Esophagus muscularis mucosa (tissue), 4 donors: ENCODE measurements at regions not wholly inside any gene's neighbourhood (a gene's known extent, or its start where the extent isn't known, plus 50 kb on each side); places are given as distances from the start of the nearest gene placed in this dataset.

Experiments used
- DNase-seq: peaks from one replicate; pipeline ENCODE4 v3.0.0-alpha.2; 2017; ENCODE audit errors: extremely low spot score
- H3K27ac ChIP-seq, 4 donors: fragments of 200-600 bp; sonication (generic); replicated peaks in 1 of 4; 1 replicate in 3 of 4; 2 replicates in 1 of 4; pipeline ENCODE4 v1.5.1; 2016 to 2019; ENCODE audit warnings: mild to moderate bottlenecking in 1 of 4
- H3K27me3 ChIP-seq, 4 donors: fragments of 200-600 bp; sonication (generic); one replicate each; pipeline versions ENCODE4 v1.5.1 to v1.6.0; 2016 to 2019
- H3K36me3 ChIP-seq, 4 donors: fragments of 200-600 bp; sonication (generic); one replicate each; pipeline ENCODE4 v1.5.1; 2016 to 2019
- H3K4me1 ChIP-seq, 4 donors: fragments of 200-600 bp; sonication (generic); one replicate each; pipeline ENCODE4 v1.5.1; 2016 to 2019
- H3K4me3 ChIP-seq, 4 donors: fragments of 200-600 bp; sonication (generic); 1 replicate in 2 of 4; 2 replicates in 2 of 4; pipeline ENCODE4 v1.5.1; 2016 to 2019; ENCODE audit warnings: mild to moderate bottlenecking in 4 of 4, moderate library complexity in 1 of 4
- H3K9me3 ChIP-seq, 4 donors: fragments of 200-600 bp; sonication (generic); 1 replicate in 3 of 4; 2 replicates in 1 of 4; pipeline ENCODE4 v1.5.1; 2016 to 2019
- CTCF ChIP-seq, 3 experiments: fragments of 200-600 bp in 2 of 3; fragments of 450-650 bp in 1 of 3; sonication (generic) in 2 of 3; IDR thresholded peaks; one replicate each; pipeline ENCODE4 v1.5.1; 2017 to 2019; ENCODE audit warnings: antibody characterized with exemption in 3 of 3, mild to moderate bottlenecking in 2 of 3, moderate library complexity in 1 of 3
- EP300 ChIP-seq: sonication (generic); formaldehyde crosslinking; IDR thresholded peaks from one replicate; pipeline ENCODE4 v1.6.1; 2017; ENCODE audit warnings: antibody characterized with exemption
- POLR2A ChIP-seq: fragments of 450-650 bp; IDR thresholded peaks from one replicate; pipeline ENCODE4 v1.6.1; 2017; ENCODE audit warnings: antibody characterized with exemption, moderate library complexity, mild to moderate bottlenecking, low read depth
- POLR2AphosphoS5 ChIP-seq, 2 donors: sonication (generic); formaldehyde crosslinking; IDR thresholded peaks; one replicate each; pipeline ENCODE4 v1.6.1; 2017; ENCODE audit warnings: antibody characterized with exemption in 2 of 2
- WGBS: methylation state at CpG from one replicate; pipeline ENCODE4 v1.1.5; 2018; 5-methylcytosine and 5-hydroxymethylcytosine counted together
- intact Hi-C: fragments of 100-400 bp; cut with DNase I; formaldehyde crosslinking; loops from one replicate; pipeline ENCODE4 v1.15.1; 2023

DNA sequence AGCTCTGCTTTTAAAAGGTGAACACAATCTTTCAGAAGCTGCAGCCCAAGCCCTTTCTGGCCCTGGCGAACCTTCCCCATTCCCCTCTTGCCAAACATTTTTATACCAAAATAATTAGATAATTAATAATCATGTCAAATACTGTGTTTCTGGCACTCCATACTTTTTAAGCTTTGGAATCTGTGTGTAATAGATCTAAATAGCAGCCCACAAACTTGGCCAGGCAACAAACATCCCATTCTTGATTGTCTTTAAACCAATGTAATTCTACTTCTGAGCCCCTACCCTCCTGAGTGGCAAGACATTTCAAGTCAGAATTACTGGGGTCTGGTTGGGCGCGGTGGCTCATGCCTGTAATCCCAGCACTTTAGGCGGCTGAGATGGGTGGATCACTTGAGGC, 137.7 kb downstream of the NAV1 start:
- WGBS = 67% methylated on average over 4 of the region's 4 CpGs
- Histone ChIP-seq H3K27me3 (no peaks in the 10 kb centered on the region), H3K27ac (peak overlapping the region; percentile 38 to 72 (median 52)), H3K4me1 (peaks cover 36 to 52% (median 44%) of the 10 kb centered on the region in 4 donors), H3K4me3 (peak overlapping the region in 1 of 4 donors; percentile 3), H3K36me3 (no peaks in the 10 kb centered on the region), H3K9me3 (no peaks in the 10 kb centered on the region)
- no peak for DNase-seq
- intact Hi-C loops = no loop called here
- TF ChIP-seq POLR2AphosphoS5 (IDR thresholded peaks at IDR 0.05) (no peak), EP300 (no peak), CTCF (IDR thresholded peaks at IDR 0.05) (no peak), POLR2A (no peak)

DNA sequence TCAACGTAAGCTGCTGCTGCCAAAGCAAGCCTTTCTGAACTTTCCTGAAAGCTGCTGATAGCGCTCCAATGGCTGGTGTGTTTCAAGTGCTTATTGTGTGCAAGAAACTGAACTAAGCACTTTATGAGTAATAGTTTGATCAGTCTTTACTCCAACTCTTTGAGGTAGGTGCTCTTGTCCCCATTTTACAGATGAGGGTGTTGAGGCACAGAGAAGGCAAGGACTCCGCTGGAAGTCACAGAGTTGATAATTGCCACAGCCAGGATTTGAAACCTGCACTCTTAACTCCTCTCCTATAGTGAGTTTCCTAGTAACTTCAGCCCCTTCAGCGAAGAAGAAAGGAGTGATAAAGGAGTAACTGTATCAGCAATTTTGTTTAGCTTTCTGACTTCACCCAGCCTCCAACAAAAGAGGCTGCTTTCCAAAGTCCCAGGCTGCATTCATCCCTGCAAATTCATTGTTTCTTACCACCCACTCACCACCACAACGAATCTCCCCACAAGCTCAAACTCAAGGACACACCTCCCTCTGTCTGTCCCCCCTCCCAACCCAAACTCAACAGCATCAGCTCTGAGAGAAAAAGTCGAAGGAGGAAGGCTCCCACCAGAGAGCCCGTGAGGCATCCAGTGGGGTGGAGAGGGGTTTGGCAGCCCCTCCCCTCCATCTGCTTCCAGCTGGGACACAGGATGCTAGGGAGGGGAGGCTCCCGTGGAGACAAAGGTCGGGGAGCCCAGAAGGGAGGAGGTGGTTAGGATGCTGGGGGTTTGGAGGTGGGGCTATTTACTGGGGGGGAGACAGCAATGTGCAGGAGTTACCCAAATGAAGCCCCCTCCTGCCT, 139.6 kb downstream of the NAV1 start:
- Histone ChIP-seq H3K4me1 (peaks cover 36 to 52% (median 45%) of the 10 kb centered on the region in 4 donors), H3K27ac (no peak overlapping the region), H3K27me3 (no peaks in the 10 kb centered on the region), H3K9me3 (no peaks in the 10 kb centered on the region), H3K4me3 (no peak overlapping the region), H3K36me3 (no peaks in the 10 kb centered on the region)
- 64% methylated on average over 9 of the region's 9 CpGs for WGBS
- TF ChIP-seq POLR2AphosphoS5 (IDR thresholded peaks at IDR 0.05) (no peak), CTCF (IDR thresholded peaks at IDR 0.05) (no peak), POLR2A (no peak)
- intact Hi-C loops = no loop called here
- DNase-seq = no peak

DNA sequence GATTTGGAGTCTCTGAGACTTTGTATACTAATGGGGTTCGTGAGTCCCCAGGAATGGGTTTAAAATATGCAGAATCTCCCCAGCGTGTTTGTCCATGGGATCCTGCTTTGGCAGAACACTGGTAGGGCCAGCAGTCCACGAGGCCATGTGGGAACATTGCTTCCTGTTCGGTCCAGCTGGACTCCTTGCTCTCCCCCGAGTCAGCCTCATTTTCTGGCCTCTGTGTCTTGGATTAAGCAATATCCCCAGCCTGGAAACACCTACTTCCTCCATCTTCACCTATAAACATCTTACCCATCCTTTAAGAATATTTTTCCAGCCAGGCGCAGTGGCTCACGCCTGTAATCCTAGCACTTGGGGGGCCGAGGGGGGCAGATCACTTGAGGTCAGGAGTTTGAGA, 142.4 kb downstream of the NAV1 start:
- no peaks in the 10 kb centered on the region for H3K9me3 ChIP-seq
- peaks cover 0 to 3% (median 0%) of the 10 kb centered on the region in 4 donors for H3K36me3 ChIP-seq
- intact Hi-C loops = no loop called here
- TF ChIP-seq POLR2AphosphoS5 (IDR thresholded peaks at IDR 0.05) (no peak), POLR2A (no peak), CTCF (IDR thresholded peaks at IDR 0.05) (no peak), EP300 (no peak)
- no peaks in the 10 kb centered on the region for H3K27me3 ChIP-seq
- no peak for DNase-seq
- no peak overlapping the region for H3K4me3 ChIP-seq
- no peak overlapping the region for H3K27ac ChIP-seq
- WGBS = 66% methylated on average over 8 of the region's 8 CpGs
- peaks cover 16 to 33% (median 22%) of the 10 kb centered on the region in 4 donors for H3K4me1 ChIP-seq

DNA sequence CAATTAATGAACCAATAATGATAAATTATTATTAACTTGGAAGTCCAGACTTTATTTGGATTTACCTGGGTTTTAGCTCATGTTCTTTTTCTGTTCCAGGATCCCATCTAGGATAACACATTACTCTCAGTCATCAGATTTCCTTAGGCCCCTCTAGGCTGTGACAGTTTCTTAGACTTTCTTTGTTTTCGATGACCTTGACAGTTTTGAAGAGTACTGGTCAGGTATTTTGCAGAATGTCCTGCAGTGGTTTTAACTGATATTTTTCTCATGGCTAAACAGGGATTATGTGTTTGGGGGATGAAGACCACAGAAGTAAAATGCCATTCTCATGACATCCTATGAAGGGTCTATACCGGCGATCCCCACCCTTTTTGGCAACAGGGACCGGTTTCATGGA, 144.0 kb downstream of the NAV1 start:
- H3K9me3 ChIP-seq = no peaks in the 10 kb centered on the region
- H3K27me3 ChIP-seq = no peaks in the 10 kb centered on the region
- TF ChIP-seq EP300 (no peak), POLR2A (no peak), POLR2AphosphoS5 (IDR thresholded peaks at IDR 0.05) (no peak), CTCF (IDR thresholded peaks at IDR 0.05) (no peak)
- intact Hi-C loops = no loop called here
- peaks cover 0 to 3% (median 0%) of the 10 kb centered on the region in 4 donors for H3K36me3 ChIP-seq
- H3K27ac ChIP-seq = no peak overlapping the region
- WGBS = 93% methylated on average over 4 of the region's 4 CpGs
- H3K4me3 ChIP-seq = no peak overlapping the region
- peaks cover 6 to 23% (median 10%) of the 10 kb centered on the region in 4 donors for H3K4me1 ChIP-seq
- DNase-seq = no peak

DNA sequence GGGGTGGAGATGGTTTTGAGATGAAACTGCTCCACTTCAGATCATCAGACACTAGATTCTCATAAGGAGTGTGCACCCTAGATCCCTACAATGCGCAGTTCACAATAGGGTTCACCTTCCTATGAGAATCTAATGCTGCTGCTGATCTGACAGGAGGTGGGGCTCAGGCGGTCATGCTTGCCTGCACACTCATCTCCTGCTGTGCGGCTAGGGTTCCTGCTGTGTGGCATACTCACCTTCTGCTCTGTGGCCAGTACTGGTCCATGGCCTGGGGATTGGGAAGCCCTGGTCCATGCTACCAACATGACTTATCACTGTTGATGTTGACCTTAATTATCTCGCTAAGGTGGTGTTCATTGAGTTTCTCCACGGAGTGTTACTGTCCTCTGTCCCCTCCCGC, 144.5 kb downstream of the NAV1 start:
- no peak overlapping the region for H3K27ac ChIP-seq
- TF ChIP-seq POLR2A = no peak
- no peak for TF ChIP-seq POLR2AphosphoS5 (IDR thresholded peaks at IDR 0.05)
- no peak for TF ChIP-seq EP300
- no peak for TF ChIP-seq CTCF (IDR thresholded peaks at IDR 0.05)
- no peaks in the 10 kb centered on the region for H3K9me3 ChIP-seq
- H3K4me1 ChIP-seq = peaks cover 6 to 22% (median 10%) of the 10 kb centered on the region in 4 donors
- intact Hi-C loops = no loop called here
- peaks cover 0 to 3% (median 0%) of the 10 kb centered on the region in 4 donors for H3K36me3 ChIP-seq
- H3K27me3 ChIP-seq = no peaks in the 10 kb centered on the region
- no peak for DNase-seq
- 97% methylated on average over 5 of the region's 6 CpGs for WGBS
- H3K4me3 ChIP-seq = no peak overlapping the region
